A549 (cell line): ENCODE measurements at regions not wholly inside any gene's neighbourhood (a gene's known extent, or its start where the extent isn't known, plus 50 kb on each side); places are given as distances from the start of the nearest gene placed in this dataset.

ENCODE experiments used
- ATAC-seq, 2 experiments: fragments of 200-7000 bp in 1 of 2; fragments of >200 bp in 1 of 2; cut with Nextera tagmentation in 1 of 2; cut with Tn5 transposase in 1 of 2; 3 replicates each; pipeline versions ENCODE4 v1.8.0 to v1.9.1; 2018 to 2020; ENCODE audit warnings: mild to moderate bottlenecking in 1 of 2, moderate library complexity in 1 of 2
- CTCF ChIA-PET: fragments of 300-600 bp; sonication (Branson Sonifier 250); formaldehyde crosslinking; extraction: SDS; loops from one replicate; lab custom pipeline; 2021; ENCODE audit warnings: antibody characterized with exemption, inconsistent platforms; lab: Yijun Ruan, JAX
- POLR2A ChIA-PET: fragments of 350-600 bp; formaldehyde crosslinking; extraction: SDS; loops from one replicate; lab custom pipeline; 2021; ENCODE audit warnings: antibody characterized with exemption, inconsistent platforms; lab: Yijun Ruan, JAX
- DNase-seq, 2 experiments: peaks; one replicate each; pipeline versions ENCODE4 v3.0.0 to v3.0.0-alpha.2; 2011 to 2016; ENCODE audit warnings: low read depth in 1 of 2, low spot score in 1 of 2
- FAIRE-seq: peaks from 2 replicates; lab custom pipeline; 2011; peaks lifted over from hg19 to GRCh38; lab: Jason Lieb, UNC
- H3K27ac ChIP-seq, 2 experiments: fragments of >200 bp; sonication (Bioruptor Twin); formaldehyde crosslinking; 3 replicates each; pipeline ENCODE4 v1.5.1; 2016 to 2017
- H3K4me1 ChIP-seq: fragments of >200 bp; sonication (Bioruptor Twin); formaldehyde crosslinking; 3 replicates; pipeline ENCODE4 v1.6.1; 2016
- H3K4me2 ChIP-seq: fragments of >200 bp; sonication (Bioruptor Twin); formaldehyde crosslinking; 3 replicates; pipeline ENCODE4 v1.6.1; 2016
- H3K4me3 ChIP-seq: fragments of >200 bp; sonication (Bioruptor Twin); formaldehyde crosslinking; 3 replicates; pipeline ENCODE4 v1.5.1; 2016
- H3K9me3 ChIP-seq: fragments of >200 bp; sonication (Bioruptor Twin); formaldehyde crosslinking; 3 replicates; pipeline ENCODE4 v1.6.1; 2016
- BHLHE40 ChIP-seq: IDR thresholded peaks from 2 replicates; pipeline ENCODE4 v1.6.1; 2012; ENCODE audit warnings: low read depth, low read length, inconsistent platforms
- CEBPB ChIP-seq, 2 experiments: fragments of >200 bp in 1 of 2; sonication (Bioruptor Twin) in 1 of 2; formaldehyde crosslinking in 1 of 2; IDR thresholded peaks; 2 replicates each; pipeline ENCODE4 v1.6.1; 2012 to 2016
- CHD2 ChIP-seq: fragments of 150-350 bp; IDR thresholded peaks from 2 replicates; pipeline ENCODE4 v1.6.1; 2014; ENCODE audit warnings: low read length; ENCODE audit not compliant: partially characterized antibody
- ESRRA ChIP-seq: fragments of 150-350 bp; IDR thresholded peaks from 2 replicates; pipeline ENCODE4 v1.6.1; 2014; ENCODE audit warnings: mild to moderate bottlenecking, low read length, borderline replicate concordance
- FOSB ChIP-seq: fragments of 250-450 bp; sonication (Bioruptor Pico); IDR thresholded peaks from 2 replicates; pipeline ENCODE4 v1.5.0; 2020; ENCODE audit warnings: mild to moderate bottlenecking, moderate library complexity
- FOSL2 ChIP-seq, 2 experiments: fragments of 450-650 bp in 1 of 2; fragments of >200 bp in 1 of 2; sonication (Bioruptor Twin) in 1 of 2; formaldehyde crosslinking; IDR thresholded peaks; 2 replicates each; pipeline versions ENCODE4 v1.5.0 to v1.6.1; 2016 to 2020; ENCODE audit warnings: mild to moderate bottlenecking in 1 of 2, moderate library complexity in 1 of 2
- HDAC2 ChIP-seq: fragments of 200-600 bp; sonication (generic); IDR thresholded peaks from 2 replicates; pipeline ENCODE4 v1.6.1; 2016
- HEYL ChIP-seq: fragments of 250-450 bp; sonication (Bioruptor Pico); IDR thresholded peaks from 2 replicates; pipeline ENCODE4 v1.8.0; 2021; ENCODE audit warnings: mild to moderate bottlenecking, moderate library complexity
- JUN ChIP-seq, 2 experiments: fragments of >200 bp; sonication (Bioruptor Twin); formaldehyde crosslinking; IDR thresholded peaks; 2 replicates in 1 of 2; 3 replicates in 1 of 2; pipeline ENCODE4 v1.6.1; 2016 to 2017
- MAFK ChIP-seq: fragments of 450-650 bp; IDR thresholded peaks from 2 replicates; pipeline ENCODE4 v1.6.1; 2014; ENCODE audit not compliant: partially characterized antibody
- NFE2L2 ChIP-seq: fragments of 150-350 bp; conservative IDR thresholded peaks from 2 replicates; pipeline ENCODE4 v1.6.1; 2014; ENCODE audit warnings: low read length
- RAD21 ChIP-seq, 2 experiments: fragments of >200 bp in 1 of 2; sonication (Bioruptor Twin) in 1 of 2; formaldehyde crosslinking in 1 of 2; IDR thresholded peaks in 1 of 2; conservative IDR thresholded peaks in 1 of 2; 2 replicates in 1 of 2; 3 replicates in 1 of 2; pipeline ENCODE4 v1.6.1; 2012 to 2018; ENCODE audit warnings: inconsistent platforms in 1 of 2
- RCOR1 ChIP-seq: fragments of 150-350 bp; IDR thresholded peaks from 2 replicates; pipeline ENCODE4 v1.6.1; 2014; ENCODE audit warnings: antibody characterized with exemption, low read length, low read depth
- SMC3 ChIP-seq: fragments of >200 bp; sonication (Bioruptor Twin); formaldehyde crosslinking; IDR thresholded peaks from 3 replicates; pipeline ENCODE4 v1.6.1; 2018; ENCODE audit warnings: inconsistent platforms
- TFCP2L1 ChIP-seq: fragments of 250-450 bp; sonication (Bioruptor Pico); IDR thresholded peaks from 2 replicates; pipeline ENCODE4 v1.5.0; 2021; ENCODE audit warnings: mild to moderate bottlenecking
- ZSCAN20 ChIP-seq: fragments of 250-450 bp; sonication (Bioruptor Pico); IDR thresholded peaks from 2 replicates; pipeline ENCODE4 v1.8.0; 2022; ENCODE audit warnings: mild to moderate bottlenecking, moderate library complexity
- WGBS: methylation state at CpG from one replicate; pipeline ENCODE4 v1.1.6; 2017; ENCODE audit errors: missing lambda C conversion rate; 5-methylcytosine and 5-hydroxymethylcytosine counted together
- TF ChIP-seq, protein P1 (sequence below): fragments of 250-450 bp; sonication (Bioruptor Pico); IDR thresholded peaks from 2 replicates; pipeline ENCODE4 v1.5.0; 2020; ENCODE audit warnings: low read depth, mild to moderate bottlenecking, moderate library complexity
- TF ChIP-seq, protein P2 (sequence below): fragments of >200 bp; sonication (Bioruptor Twin); formaldehyde crosslinking; IDR thresholded peaks from 3 replicates; pipeline ENCODE4 v1.6.1; 2016
- TF ChIP-seq, protein P3 (sequence below): fragments of 250-450 bp; sonication (Bioruptor Pico); IDR thresholded peaks from 2 replicates; pipeline ENCODE4 v1.5.0; 2021; ENCODE audit warnings: mild to moderate bottlenecking, moderate library complexity, borderline replicate concordance
- TF ChIP-seq, protein P4 (sequence below): fragments of >200 bp; sonication (Bioruptor Twin); formaldehyde crosslinking; IDR thresholded peaks from 3 replicates; pipeline ENCODE4 v1.5.1; 2016

DNA sequence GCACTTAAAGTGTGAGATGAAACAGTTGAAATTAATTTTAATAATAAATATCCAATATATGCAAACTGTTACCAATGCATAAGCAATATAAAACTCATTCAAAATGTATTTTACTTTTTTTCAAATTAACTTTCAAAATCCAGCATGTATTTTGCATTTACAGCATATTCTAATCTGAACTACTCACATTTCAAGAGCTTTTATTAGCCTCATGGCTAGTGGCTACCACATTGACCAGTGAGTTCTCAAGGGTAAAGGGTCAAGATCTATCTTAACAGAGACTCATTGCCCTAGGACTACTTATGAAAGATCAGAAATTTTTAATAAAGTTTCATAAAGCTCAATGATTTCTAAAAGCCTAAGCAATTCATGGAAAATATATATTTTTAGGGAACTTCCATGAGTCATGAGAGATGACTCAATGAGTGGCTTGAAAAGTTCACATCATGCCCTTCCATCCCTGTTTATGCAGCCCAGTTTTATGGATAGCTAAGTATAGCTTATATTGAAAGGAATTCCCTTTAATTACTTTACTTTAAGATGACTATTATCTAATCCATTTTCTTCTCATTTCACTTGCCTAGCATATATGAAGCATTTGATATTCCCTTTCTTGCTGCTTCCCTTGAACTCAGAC, 608.6 kb downstream of the SLCO4C1 start:
- no peaks in the 10 kb centered on the region for H3K9me3 ChIP-seq
- H3K27ac ChIP-seq, result no peak overlapping the region
- no peak overlapping the region for H3K4me3 ChIP-seq
- ChIA-PET POLR2A (no interaction called here), CTCF (interaction anchor here (0.8 to 1.5 kb wide), 3 partner anchors 9 to 20 kb away, joined by 3 to 10 read pairs (median 5); no protein-coding TSS in a partner anchor)
- ATAC-seq (no peak), FAIRE-seq (no peak)
- H3K4me1 ChIP-seq, result no peaks in the 10 kb centered on the region
- TF ChIP-seq, protein P1, sequence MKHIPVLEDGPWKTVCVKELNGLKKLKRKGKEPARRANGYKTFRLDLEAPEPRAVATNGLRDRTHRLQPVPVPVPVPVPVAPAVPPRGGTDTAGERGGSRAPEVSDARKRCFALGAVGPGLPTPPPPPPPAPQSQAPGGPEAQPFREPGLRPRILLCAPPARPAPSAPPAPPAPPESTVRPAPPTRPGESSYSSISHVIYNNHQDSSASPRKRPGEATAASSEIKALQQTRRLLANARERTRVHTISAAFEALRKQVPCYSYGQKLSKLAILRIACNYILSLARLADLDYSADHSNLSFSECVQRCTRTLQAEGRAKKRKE (CRISPR knock-in tag), result no peak
- TF ChIP-seq BHLHE40 (no peak), RCOR1 (no peak), FOSL2 (IDR thresholded peaks at IDR 0.05) (no peak), FOSL2 (CRISPR knock-in tag; IDR thresholded peaks at IDR 0.05) (0 out of 2 replicates have a peak, but pooled peaks have one; percentile 12), ESRRA (no peak), NFE2L2 (no peak), TFCP2L1 (CRISPR knock-in tag) (no peak)
- TF ChIP-seq, protein P2, sequence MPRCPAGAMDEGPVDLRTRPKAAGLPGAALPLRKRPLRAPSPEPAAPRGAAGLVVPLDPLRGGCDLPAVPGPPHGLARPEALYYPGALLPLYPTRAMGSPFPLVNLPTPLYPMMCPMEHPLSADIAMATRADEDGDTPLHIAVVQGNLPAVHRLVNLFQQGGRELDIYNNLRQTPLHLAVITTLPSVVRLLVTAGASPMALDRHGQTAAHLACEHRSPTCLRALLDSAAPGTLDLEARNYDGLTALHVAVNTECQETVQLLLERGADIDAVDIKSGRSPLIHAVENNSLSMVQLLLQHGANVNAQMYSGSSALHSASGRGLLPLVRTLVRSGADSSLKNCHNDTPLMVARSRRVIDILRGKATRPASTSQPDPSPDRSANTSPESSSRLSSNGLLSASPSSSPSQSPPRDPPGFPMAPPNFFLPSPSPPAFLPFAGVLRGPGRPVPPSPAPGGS, result no peak
- TF ChIP-seq, all 56 proteins: peak for 1
- no peak for DNase-seq
- no peak overlapping the region for H3K4me2 ChIP-seq

DNA sequence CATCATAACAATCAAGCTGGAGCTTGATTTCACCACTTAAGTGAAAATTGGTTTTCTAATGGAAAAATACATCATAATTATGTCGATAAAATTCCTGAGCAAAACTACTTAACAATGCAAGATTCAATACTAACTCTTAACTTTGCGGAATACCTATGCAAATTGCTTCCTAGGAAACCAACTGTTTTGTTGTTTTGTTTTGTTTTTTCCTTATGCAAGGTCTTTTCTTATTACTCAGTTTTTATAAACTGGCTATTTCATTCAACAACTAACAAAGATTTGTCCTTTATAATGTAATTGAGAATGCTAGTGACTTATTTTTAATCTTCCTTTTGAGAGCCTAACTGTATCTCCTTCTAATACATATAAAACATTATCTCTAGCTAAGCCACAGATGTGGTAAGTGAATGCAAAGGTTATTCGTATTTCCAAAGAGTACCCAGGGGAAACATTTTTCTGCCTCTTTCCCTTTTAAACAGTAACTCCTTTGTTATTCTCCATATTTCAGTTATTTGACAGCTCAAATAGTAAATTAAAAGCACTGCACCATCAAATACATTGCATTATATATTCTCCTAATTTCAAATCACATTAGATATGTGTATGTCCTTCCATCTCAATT, 609.4 kb downstream of the SLCO4C1 start:
- DNase-seq (no peak), ATAC-seq (no peak), FAIRE-seq (no peak)
- ChIA-PET CTCF (interaction anchor here (0.8 to 1.2 kb wide), 2 partner anchors 8 to 19 kb away, joined by 3 to 5 read pairs; no protein-coding TSS in a partner anchor), POLR2A (no interaction called here)
- Histone ChIP-seq H3K4me3 (no peak overlapping the region), H3K9me3 (no peaks in the 10 kb centered on the region), H3K4me1 (no peaks in the 10 kb centered on the region), H3K4me2 (no peak overlapping the region), H3K27ac (no peak overlapping the region)
- 54% methylated on average over 3 of the region's 3 CpGs for WGBS
- no peak for TF ChIP-seq CHD2
- TF ChIP-seq RAD21 (conservative IDR thresholded peaks at IDR 0.05 in 1 of 2, IDR thresholded peaks at IDR 0.05 in 1 of 2), result no peak
- TF ChIP-seq RCOR1, result no peak

DNA sequence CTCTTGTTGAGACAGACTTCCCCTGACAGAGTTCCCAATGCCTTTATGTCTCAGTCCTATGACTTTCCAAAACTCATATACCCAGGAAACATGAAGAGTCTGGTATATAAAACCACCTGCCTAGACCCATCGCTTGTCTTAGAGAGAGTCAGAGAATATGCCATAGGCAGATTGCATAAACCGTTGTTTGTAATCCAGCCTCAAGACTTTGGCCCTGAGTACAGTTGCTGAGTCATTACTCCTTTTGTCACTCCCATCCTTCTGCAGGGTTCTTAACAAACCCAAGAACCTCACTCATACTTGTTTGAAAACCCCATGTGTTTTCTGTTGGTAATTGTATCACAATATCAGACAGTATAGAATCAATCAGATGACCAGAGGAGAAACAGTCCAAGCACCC, 616.3 kb downstream of the SLCO4C1 start:
- POLR2A ChIA-PET, result no interaction called here
- no peak overlapping the region for H3K4me3 ChIP-seq
- FAIRE-seq (no peak), DNase-seq (peak in 1 of 2 experiments; percentile 60), ATAC-seq (peak; percentile 49 to 55; a peak in 3 of 6 replicates)
- WGBS, result 19% methylated on average over 2 of the region's 2 CpGs
- peak overlapping the region; percentile 25; the same call in 2 of the 3 replicates for H3K4me2 ChIP-seq
- H3K27ac ChIP-seq, result no peak overlapping the region; a peak in 1 of 6 replicates
- CTCF ChIA-PET, result interaction anchor here (0.6 to 2.1 kb wide), 3 partner anchors 8 to 1723 kb away, joined by 3 to 10 read pairs (median 4); no protein-coding TSS in a partner anchor
- 0 out of 3 replicates have a peak, but pooled peaks cover 19% of the 10 kb centered on the region for H3K4me1 ChIP-seq
- no peaks in the 10 kb centered on the region for H3K9me3 ChIP-seq
- no peak for TF ChIP-seq HEYL (CRISPR knock-in tag)
- TF ChIP-seq MAFK, result peak; percentile 40
- no peak for TF ChIP-seq HDAC2
- TF ChIP-seq CEBPB (IDR thresholded peaks at IDR 0.05), result peak in 1 of 2 experiments; percentile 39; a peak in 1 of 4 replicates
- TF ChIP-seq NFE2L2, result peak; percentile 40

DNA sequence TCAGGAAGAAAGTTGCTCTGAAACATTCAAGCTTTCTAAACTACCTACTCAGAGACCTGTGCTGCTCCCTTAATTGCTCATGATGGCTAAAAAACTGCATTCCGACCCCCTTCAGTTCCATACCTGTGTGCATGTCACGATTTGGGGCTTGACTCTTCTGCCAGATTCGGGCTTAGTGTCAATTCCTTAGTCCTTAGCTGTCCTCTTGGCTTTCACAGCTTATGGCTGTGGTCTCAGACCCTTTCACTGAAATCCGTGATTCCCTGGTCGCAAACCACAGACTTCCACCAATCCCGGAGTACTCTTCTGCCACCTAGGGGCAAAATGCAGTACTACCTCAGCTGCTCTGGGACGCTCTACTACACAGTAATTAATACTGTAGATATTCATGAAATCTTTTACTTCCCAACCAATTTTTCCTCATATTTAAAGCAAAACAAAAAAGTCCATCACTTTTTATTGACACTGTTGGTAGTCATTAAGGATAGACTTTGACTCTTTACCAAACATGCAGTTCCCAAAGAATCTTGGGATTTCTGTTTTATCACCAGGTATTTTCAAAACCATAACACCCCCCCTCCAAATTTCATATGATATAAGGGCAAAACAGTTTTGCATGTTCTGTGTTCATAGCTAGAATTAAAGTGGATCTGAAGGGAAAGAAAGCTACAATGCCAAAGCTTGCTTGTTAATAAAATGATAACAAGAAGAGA, 617.4 kb downstream of the SLCO4C1 start:
- peak; percentile 25 to 76 for DNase-seq
- TF ChIP-seq, protein P3, sequence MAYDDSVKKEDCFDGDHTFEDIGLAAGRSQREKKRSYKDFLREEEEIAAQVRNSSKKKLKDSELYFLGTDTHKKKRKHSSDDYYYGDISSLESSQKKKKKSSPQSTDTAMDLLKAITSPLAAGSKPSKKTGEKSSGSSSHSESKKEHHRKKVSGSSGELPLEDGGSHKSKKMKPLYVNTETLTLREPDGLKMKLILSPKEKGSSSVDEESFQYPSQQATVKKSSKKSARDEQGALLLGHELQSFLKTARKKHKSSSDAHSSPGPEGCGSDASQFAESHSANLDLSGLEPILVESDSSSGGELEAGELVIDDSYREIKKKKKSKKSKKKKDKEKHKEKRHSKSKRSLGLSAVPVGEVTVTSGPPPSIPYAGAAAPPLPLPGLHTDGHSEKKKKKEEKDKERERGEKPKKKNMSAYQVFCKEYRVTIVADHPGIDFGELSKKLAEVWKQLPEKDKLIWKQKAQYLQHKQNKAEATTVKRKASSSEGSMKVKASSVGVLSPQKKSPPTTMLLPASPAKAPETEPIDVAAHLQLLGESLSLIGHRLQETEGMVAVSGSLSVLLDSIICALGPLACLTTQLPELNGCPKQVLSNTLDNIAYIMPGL (CRISPR knock-in tag), result no peak
- TF ChIP-seq CEBPB (IDR thresholded peaks at IDR 0.05) (no peak), ZSCAN20 (no peak), JUN (IDR thresholded peaks at IDR 0.05) (no peak), SMC3 (peak; percentile 61), RAD21 (conservative IDR thresholded peaks at IDR 0.05 in 1 of 2, IDR thresholded peaks at IDR 0.05 in 1 of 2) (peak; percentile 83 to 88), FOSB (CRISPR knock-in tag) (no peak)
- TF ChIP-seq, protein P4, sequence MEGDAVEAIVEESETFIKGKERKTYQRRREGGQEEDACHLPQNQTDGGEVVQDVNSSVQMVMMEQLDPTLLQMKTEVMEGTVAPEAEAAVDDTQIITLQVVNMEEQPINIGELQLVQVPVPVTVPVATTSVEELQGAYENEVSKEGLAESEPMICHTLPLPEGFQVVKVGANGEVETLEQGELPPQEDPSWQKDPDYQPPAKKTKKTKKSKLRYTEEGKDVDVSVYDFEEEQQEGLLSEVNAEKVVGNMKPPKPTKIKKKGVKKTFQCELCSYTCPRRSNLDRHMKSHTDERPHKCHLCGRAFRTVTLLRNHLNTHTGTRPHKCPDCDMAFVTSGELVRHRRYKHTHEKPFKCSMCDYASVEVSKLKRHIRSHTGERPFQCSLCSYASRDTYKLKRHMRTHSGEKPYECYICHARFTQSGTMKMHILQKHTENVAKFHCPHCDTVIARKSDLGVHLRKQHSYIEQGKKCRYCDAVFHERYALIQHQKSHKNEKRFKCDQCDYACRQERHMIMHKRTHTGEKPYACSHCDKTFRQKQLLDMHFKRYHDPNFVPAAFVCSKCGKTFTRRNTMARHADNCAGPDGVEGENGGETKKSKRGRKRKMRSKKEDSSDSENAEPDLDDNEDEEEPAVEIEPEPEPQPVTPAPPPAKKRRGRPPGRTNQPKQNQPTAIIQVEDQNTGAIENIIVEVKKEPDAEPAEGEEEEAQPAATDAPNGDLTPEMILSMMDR, result peak; percentile 80
- Histone ChIP-seq H3K27ac (no peak overlapping the region), H3K4me3 (no peak overlapping the region), H3K4me2 (peak overlapping the region; percentile 62), H3K4me1 (0 out of 3 replicates have a peak, but pooled peaks cover 19% of the 10 kb centered on the region), H3K9me3 (no peaks in the 10 kb centered on the region)
- POLR2A ChIA-PET, result no interaction called here
- 13% methylated on average over 7 of the region's 7 CpGs for WGBS
- ATAC-seq, result peak; percentile 79 to 92
- CTCF ChIA-PET, result interaction anchor here (0.6 to 2.1 kb wide), 11 partner anchors 8 to 1255 kb away, joined by 3 to 10 read pairs (median 4); no protein-coding TSS in a partner anchor
- FAIRE-seq, result peak; percentile 90
